Gastroesophageal sphincter (tissue), 3 donors: ENCODE measurements at regions not wholly inside any gene's neighbourhood (a gene's known extent, or its start where the extent isn't known, plus 50 kb on each side); places are given as distances from the start of the nearest gene placed in this dataset.

ENCODE experiments used
- CTCF ChIP-seq, 4 experiments: fragments of 200-600 bp in 2 of 4; fragments of 450-650 bp in 2 of 4; sonication (generic) in 1 of 4; IDR thresholded peaks; one replicate each; pipeline ENCODE4 v1.5.1; 2017 to 2019; ENCODE audit warnings: antibody characterized with exemption in 4 of 4, mild to moderate bottlenecking in 2 of 4, moderate library complexity in 2 of 4
- POLR2A ChIP-seq, 2 donors: fragments of 450-650 bp; IDR thresholded peaks; one replicate each; pipeline ENCODE4 v1.6.1; 2017; ENCODE audit warnings: antibody characterized with exemption in 2 of 2, mild to moderate bottlenecking in 2 of 2, moderate library complexity in 1 of 2
- POLR2AphosphoS5 ChIP-seq: sonication (generic); formaldehyde crosslinking; IDR thresholded peaks from one replicate; pipeline ENCODE4 v1.6.1; 2017; ENCODE audit warnings: antibody characterized with exemption

- TF ChIP-seq CTCF (IDR thresholded peaks at IDR 0.05) (no peak), POLR2A (IDR thresholded peaks at IDR 0.05) (no peak), POLR2AphosphoS5 (no peak)
Measured at GRCh38 chr6:131363947-131364834, 208.8 kb upstream of the ARG1 start.
